KMS-11 (cell line): ENCODE measurements at regions not wholly inside any gene's neighbourhood (a gene's known extent, or its start where the extent isn't known, plus 50 kb on each side); places are given as distances from the start of the nearest gene placed in this dataset.
"Not testable (repeated sequence)": the region's sequence is repeated elsewhere in the genome, so short reads cannot be mapped to it uniquely, and the experiment has no call there.

Experiments used
- H2AFZ ChIP-seq: fragments of 200-600 bp; sonication (generic); 2 replicates; pipeline ENCODE4 v1.6.1; 2016; ENCODE audit warnings: antibody characterized with exemption, mixed run types, low read depth
- H3K27ac ChIP-seq: fragments of 200-600 bp; sonication (generic); 2 replicates; pipeline ENCODE4 v1.6.1; 2016; ENCODE audit warnings: mild to moderate bottlenecking, mixed run types
- H3K27me3 ChIP-seq: fragments of 200-600 bp; sonication (generic); 2 replicates; pipeline ENCODE4 v1.6.1; 2017; ENCODE audit warnings: mild to moderate bottlenecking, low read depth, mixed run types, moderate library complexity; ENCODE audit not compliant: insufficient read depth
- H3K36me3 ChIP-seq: fragments of 200-600 bp; sonication (generic); 2 replicates; pipeline ENCODE4 v1.6.1; 2017; ENCODE audit warnings: mild to moderate bottlenecking, mixed run types; ENCODE audit not compliant: insufficient read depth
- H3K4me1 ChIP-seq: fragments of 200-600 bp; sonication (generic); 2 replicates; pipeline ENCODE4 v1.6.1; 2016; ENCODE audit warnings: mild to moderate bottlenecking, low read depth, mixed run types; ENCODE audit not compliant: poor library complexity, severe bottlenecking
- H3K4me2 ChIP-seq: fragments of 200-600 bp; sonication (generic); 2 replicates; pipeline ENCODE4 v1.7.0; 2016; ENCODE audit warnings: mild to moderate bottlenecking, mixed run types
- H3K4me3 ChIP-seq: fragments of 200-600 bp; sonication (generic); IDR thresholded peaks from 2 replicates; pipeline ENCODE4 v1.6.1; 2017; ENCODE audit warnings: low read depth, low read length, mixed read lengths; ENCODE audit not compliant: insufficient read depth
- H3K79me2 ChIP-seq: fragments of 200-600 bp; sonication (generic); 2 replicates; pipeline ENCODE4 v1.6.1; 2016; ENCODE audit warnings: low read depth, mixed run types; ENCODE audit not compliant: insufficient read depth
- H3K9ac ChIP-seq: fragments of 200-600 bp; sonication (generic); 2 replicates; pipeline ENCODE4 v1.6.1; 2016; ENCODE audit warnings: mild to moderate bottlenecking, mixed run types
- H4K20me1 ChIP-seq: fragments of 200-600 bp; sonication (generic); 2 replicates; pipeline ENCODE4 v1.6.1; 2016; ENCODE audit warnings: mild to moderate bottlenecking, mixed run types; ENCODE audit not compliant: insufficient read depth
- TF ChIP-seq, protein P1 (sequence below): fragments of 200-600 bp; sonication (generic); conservative IDR thresholded peaks from 2 replicates; pipeline ENCODE4 v1.6.1; 2017; ENCODE audit warnings: low read depth, mild to moderate bottlenecking, antibody characterized with exemption, low read length, moderate library complexity, mixed read lengths

DNA sequence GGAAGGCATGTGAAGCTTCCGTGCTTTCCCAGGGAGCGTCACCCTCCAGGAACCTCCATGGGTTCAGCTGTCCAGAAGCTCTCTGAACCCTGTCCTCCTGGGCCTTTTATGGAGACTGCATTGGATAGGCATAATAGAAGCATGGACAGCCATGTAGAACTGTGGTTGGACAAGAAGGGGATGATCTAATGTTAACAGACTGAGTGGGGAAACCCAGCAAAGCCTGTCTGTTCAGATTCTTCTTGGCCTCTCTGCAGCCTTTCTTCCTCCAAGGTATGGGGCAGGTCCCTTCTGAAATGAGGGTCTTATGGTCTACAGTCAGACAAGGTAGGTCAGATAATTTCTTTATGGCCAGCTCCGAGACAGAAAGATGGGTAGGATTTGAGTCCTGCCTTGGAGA, 59.1 kb upstream of the CTNNA1 start:
- no peak overlapping the region for H3K4me2 ChIP-seq
- no peaks in the 10 kb centered on the region for H3K4me1 ChIP-seq
- H3K27me3 ChIP-seq, result no peaks in the 10 kb centered on the region
- H3K4me3 ChIP-seq, result no peak overlapping the region
- H3K36me3 ChIP-seq, result no peaks in the 10 kb centered on the region
- no peak overlapping the region for H3K9ac ChIP-seq
- no peak overlapping the region for H2AFZ ChIP-seq
- H3K79me2 ChIP-seq, result no peaks in the 10 kb centered on the region
- no peaks in the 10 kb centered on the region for H4K20me1 ChIP-seq
- H3K27ac ChIP-seq, result no peak overlapping the region
- TF ChIP-seq, protein P1, sequence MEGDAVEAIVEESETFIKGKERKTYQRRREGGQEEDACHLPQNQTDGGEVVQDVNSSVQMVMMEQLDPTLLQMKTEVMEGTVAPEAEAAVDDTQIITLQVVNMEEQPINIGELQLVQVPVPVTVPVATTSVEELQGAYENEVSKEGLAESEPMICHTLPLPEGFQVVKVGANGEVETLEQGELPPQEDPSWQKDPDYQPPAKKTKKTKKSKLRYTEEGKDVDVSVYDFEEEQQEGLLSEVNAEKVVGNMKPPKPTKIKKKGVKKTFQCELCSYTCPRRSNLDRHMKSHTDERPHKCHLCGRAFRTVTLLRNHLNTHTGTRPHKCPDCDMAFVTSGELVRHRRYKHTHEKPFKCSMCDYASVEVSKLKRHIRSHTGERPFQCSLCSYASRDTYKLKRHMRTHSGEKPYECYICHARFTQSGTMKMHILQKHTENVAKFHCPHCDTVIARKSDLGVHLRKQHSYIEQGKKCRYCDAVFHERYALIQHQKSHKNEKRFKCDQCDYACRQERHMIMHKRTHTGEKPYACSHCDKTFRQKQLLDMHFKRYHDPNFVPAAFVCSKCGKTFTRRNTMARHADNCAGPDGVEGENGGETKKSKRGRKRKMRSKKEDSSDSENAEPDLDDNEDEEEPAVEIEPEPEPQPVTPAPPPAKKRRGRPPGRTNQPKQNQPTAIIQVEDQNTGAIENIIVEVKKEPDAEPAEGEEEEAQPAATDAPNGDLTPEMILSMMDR, result no peak

DNA sequence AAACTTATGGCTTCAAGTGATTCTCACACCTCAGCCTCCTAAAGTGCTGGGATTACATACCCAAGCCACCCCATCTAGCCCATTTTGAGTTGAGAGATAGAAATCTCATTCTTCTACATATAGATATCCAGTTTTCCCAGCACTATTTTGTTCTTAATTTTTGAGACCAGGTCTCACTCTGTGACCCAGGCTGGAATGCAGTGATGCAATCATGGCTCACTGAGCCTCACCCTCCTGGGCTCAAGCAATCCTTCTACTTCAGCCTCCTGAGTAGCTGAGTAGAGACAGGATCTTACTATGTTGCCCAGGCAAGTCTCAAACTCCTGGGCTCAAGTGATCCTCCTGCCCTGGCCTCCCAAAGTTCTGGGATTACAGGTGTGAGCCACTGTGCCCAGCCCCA, 60.9 kb upstream of the CTNNA1 start:
- Histone ChIP-seq H3K27me3 (no peaks in the 10 kb centered on the region), H3K9ac (no peak overlapping the region), H2AFZ (no peak overlapping the region), H4K20me1 (no peaks in the 10 kb centered on the region), H3K79me2 (no peaks in the 10 kb centered on the region), H3K27ac (no peak overlapping the region), H3K4me1 (no peaks in the 10 kb centered on the region), H3K36me3 (no peaks in the 10 kb centered on the region), H3K4me2 (no peak overlapping the region), H3K4me3 (no peak overlapping the region)
- TF ChIP-seq, protein P1, result no peak

DNA sequence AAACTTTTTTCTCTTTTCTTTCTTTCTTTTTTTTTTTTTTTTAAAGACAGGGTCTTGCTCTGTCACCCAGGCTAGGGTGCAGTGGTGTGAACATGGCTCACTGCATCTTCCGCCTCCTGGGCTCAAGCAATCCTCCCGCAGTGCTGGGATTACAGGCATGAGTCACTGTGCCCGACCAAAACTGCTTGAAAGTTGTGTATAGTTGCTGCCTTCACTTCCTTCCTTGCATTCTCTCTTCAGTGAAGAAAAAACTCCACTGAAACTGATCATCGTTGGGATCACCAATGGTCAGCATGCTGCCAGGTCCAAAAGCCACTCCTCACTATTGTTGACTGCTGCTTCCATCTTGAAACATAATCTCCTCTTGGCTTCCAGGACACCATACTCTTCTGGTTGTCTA, 66.6 kb upstream of the CTNNA1 start:
- Histone ChIP-seq H3K79me2 (no peaks in the 10 kb centered on the region), H3K36me3 (no peaks in the 10 kb centered on the region), H3K9ac (no peak overlapping the region), H4K20me1 (no peaks in the 10 kb centered on the region), H3K4me3 (no peak overlapping the region), H3K27me3 (no peaks in the 10 kb centered on the region), H2AFZ (no peak overlapping the region), H3K4me2 (no peak overlapping the region), H3K4me1 (no peaks in the 10 kb centered on the region), H3K27ac (no peak overlapping the region)
- TF ChIP-seq, protein P1, result no peak

DNA sequence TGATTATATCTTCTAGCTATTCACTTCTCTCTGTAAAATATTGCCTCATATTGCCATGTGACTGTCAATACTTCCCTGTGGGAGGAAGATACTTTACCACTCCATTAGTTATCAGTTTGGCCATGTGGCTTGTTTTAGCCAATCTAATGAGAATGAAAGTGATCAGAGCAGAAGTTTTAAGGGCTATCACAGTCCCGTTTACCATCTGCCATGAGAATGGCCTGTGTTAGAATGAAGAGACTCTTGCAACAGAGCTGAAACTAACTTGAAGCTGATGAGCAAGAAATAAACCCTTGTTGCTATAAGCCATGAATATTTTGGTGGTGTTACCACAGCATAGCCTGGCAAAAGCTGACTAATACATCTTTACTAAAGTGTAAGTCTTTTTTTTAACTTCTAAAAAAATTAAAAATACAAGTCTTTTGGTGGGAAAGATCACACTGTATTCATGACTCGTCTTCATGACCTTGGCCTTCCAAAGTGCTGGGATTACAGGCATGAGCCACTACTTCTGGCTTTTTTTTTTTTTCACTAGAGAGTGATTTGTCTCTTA, 68.0 kb upstream of the CTNNA1 start:
- no peaks in the 10 kb centered on the region for H3K36me3 ChIP-seq
- H3K79me2 ChIP-seq, result no peaks in the 10 kb centered on the region
- no peak overlapping the region for H3K4me3 ChIP-seq
- no peak overlapping the region for H3K4me2 ChIP-seq
- H3K27ac ChIP-seq, result no peak overlapping the region
- no peaks in the 10 kb centered on the region for H3K27me3 ChIP-seq
- no peak overlapping the region for H3K9ac ChIP-seq
- H3K4me1 ChIP-seq, result no peaks in the 10 kb centered on the region
- H2AFZ ChIP-seq, result no peak overlapping the region
- H4K20me1 ChIP-seq, result no peaks in the 10 kb centered on the region
- TF ChIP-seq, protein P1, result no peak

DNA sequence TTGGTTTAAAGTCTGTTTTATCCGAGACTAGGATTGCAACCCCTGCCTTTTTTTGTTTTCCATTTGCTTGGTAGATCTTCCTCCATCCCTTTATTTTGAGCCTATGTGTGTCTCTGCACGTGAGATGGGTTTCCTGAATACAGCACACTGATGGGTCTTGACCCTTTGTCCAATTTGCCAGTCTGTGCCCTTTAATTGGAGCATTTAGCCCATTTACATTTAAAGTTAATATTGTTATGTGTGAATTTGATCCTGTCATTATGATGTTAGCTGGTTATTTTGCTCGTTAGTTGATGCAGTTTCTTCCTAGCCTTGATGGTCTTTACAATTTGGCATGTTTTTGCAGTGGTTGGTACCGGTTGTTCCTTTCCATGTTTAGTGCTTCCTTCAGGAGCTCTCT, 70.8 kb upstream of the CTNNA1 start:
- not testable (repeated sequence) for H3K9ac ChIP-seq, H4K20me1 ChIP-seq, H3K4me3 ChIP-seq, H3K27me3 ChIP-seq, H2AFZ ChIP-seq, H3K79me2 ChIP-seq, H3K4me2 ChIP-seq, H3K36me3 ChIP-seq, H3K4me1 ChIP-seq, H3K27ac ChIP-seq

DNA sequence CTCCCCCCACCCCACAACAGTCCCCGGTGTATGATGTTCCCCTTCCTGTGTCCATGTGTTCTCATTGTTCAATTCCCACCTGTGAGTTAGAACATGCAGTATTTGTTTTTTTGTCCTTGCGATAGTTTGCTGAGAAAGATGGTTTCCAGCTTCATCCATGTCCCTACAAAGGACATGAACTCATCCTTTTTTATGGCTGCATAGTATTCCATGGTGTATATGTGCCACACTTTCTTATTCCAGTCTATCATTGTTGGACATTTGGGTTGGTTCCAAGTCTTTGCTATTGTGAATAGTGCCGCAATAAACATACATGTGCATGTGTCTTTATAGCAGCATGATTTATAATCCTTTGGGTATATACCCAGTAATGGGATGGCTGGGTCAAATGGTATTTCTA, 74.4 kb upstream of the CTNNA1 start:
- H3K9ac ChIP-seq, H3K79me2 ChIP-seq, H3K36me3 ChIP-seq, H3K27ac ChIP-seq, H2AFZ ChIP-seq, H3K4me1 ChIP-seq, H4K20me1 ChIP-seq, H3K4me2 ChIP-seq, H3K27me3 ChIP-seq, H3K4me3 ChIP-seq: not testable (repeated sequence)
